ENCODE measurements at regions not wholly inside any gene's neighbourhood (a gene's known extent, or its start where the extent isn't known, plus 50 kb on each side); places are given as distances from the start of the nearest gene placed in this dataset.
"Not testable (repeated sequence)": the region's sequence is repeated elsewhere in the genome, so short reads cannot be mapped to it uniquely, and the experiment has no call there.

DNA sequence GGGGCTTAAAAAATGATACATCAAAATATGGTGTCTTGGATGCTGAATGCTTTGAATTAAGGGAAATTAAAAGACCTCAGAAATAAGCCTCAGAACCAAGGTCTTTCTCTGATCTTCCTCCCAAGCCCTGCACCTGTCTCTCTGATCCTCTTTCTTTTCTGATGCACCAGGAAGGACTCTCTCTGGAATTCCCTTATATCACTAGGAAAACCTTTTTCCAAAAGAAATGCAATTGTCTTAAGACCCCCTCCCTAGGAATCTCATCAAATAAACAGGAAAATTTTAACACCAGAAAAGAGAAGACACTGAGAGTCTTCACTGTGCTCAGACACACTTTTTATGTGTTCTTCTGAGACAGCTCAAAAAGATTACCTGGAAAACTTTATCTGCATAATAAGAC is 159.5 kb upstream of the PTBP2 start:
- H3K9me3 ChIP-seq, result peaks cover 0 to 7% (median 0%) of the 10 kb centered on the region in 3 donors
- H3K36me3 ChIP-seq, result no peaks in the 10 kb centered on the region
- no peaks in the 10 kb centered on the region for H3K27me3 ChIP-seq
- H3K4me1 ChIP-seq, result peaks cover 0 to 11% (median 0%) of the 10 kb centered on the region in 3 donors
- no peak overlapping the region for H3K4me3 ChIP-seq
- no peak overlapping the region for H3K27ac ChIP-seq
- DNase-seq, result no peak
- intact Hi-C loops (cut with DNase I), result no loop called here
- no peak for TF ChIP-seq POLR2A (IDR thresholded peaks at IDR 0.05)
- no peak for TF ChIP-seq CTCF (IDR thresholded peaks at IDR 0.05)

DNA sequence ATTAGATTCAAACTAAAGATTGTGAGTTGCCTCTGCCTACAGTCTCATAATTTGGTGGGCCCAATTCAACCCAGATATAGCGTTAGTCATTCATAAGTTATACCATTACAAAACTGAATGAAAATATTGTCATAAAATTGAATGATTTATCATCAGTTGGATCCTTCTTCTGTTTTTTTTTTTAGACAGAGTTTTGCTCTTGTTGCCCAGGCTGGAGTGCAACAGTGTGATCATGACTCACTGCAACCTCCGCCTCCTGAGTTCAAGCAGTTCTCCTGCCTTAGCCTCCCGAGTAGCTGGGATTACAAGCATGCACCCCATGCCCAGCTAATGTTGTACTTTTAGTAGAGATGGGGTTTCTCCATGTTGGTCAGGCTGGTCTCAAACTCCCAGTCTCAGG is 157.2 kb upstream of the PTBP2 start:
- intact Hi-C loops (cut with DNase I); H3K9me3 ChIP-seq; H3K27ac ChIP-seq; H3K27me3 ChIP-seq; H3K36me3 ChIP-seq; H3K4me3 ChIP-seq; DNase-seq: not testable (repeated sequence)
- peaks cover 0 to 11% (median 0%) of the 10 kb centered on the region in 3 donors for H3K4me1 ChIP-seq
- 84% methylated on average over 3 of the region's 3 CpGs for WGBS, 2 donors

DNA sequence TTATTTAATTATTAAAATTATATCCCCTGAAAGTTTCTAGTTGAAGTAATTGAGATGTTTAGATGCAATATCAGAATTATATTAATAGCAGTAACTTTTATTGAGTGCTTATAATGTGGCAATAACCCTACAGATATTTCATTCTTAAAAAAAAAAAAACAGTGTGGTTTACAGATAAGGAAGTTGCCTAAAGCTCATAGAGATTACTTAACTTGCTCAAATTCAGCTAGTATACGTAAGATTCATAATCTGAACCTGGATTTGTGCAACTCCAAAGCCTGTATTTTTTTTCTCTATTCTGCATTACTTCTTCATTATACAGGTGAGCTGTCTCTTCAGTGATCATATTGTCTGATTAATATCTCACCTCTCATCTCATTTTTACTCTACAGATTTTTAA is 156.0 kb upstream of the PTBP2 start:
- Histone ChIP-seq H3K9me3 (peaks cover 0 to 5% (median 0%) of the 10 kb centered on the region in 3 donors), H3K4me3 (no peak overlapping the region), H3K27me3 (no peaks in the 10 kb centered on the region), H3K4me1 (peaks cover 0 to under 1% (median 0%) of the 10 kb centered on the region in 3 donors), H3K27ac (no peak overlapping the region), H3K36me3 (no peaks in the 10 kb centered on the region)
- DNase-seq, result no peak
- TF ChIP-seq POLR2A (IDR thresholded peaks at IDR 0.05) (no peak), CTCF (IDR thresholded peaks at IDR 0.05) (no peak)
- intact Hi-C loops (cut with DNase I), result no loop called here
- WGBS, 2 donors, result 71 to 83% methylated on average over 1 of the region's 1 CpG

DNA sequence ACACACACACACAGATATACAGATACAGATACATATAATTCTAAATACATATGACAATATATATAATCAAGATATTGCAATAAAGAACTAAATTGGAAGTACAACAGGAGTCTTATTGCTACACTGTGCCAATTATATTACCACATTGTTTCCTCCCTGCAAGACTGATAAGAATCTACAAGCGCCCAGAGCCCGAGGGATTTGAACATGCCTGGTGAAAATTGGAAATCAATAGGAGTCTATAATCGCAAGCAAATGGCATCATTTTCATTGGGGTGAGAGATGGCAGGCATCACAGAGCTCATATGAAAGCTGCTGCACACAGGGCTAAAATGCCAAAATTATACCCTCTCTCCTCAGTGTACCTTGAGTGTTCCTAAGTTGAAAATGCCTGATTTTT is 152.9 kb upstream of the PTBP2 start:
- no peak overlapping the region for H3K27ac ChIP-seq
- no peaks in the 10 kb centered on the region for H3K4me1 ChIP-seq
- no peaks in the 10 kb centered on the region for H3K27me3 ChIP-seq
- TF ChIP-seq POLR2A (IDR thresholded peaks at IDR 0.05), result no peak
- no peak for TF ChIP-seq CTCF (IDR thresholded peaks at IDR 0.05)
- no peak overlapping the region for H3K4me3 ChIP-seq
- 72 to 82% methylated on average over 3 of the region's 3 CpGs for WGBS, 2 donors
- H3K9me3 ChIP-seq, result no peaks in the 10 kb centered on the region
- no peaks in the 10 kb centered on the region for H3K36me3 ChIP-seq
- intact Hi-C loops (cut with DNase I), result no loop called here
- DNase-seq, result no peak

GRCh38 chr1:96569288-96569687 is 152.3 kb upstream of the PTBP2 start:
- H3K27ac ChIP-seq, result no peak overlapping the region
- H3K4me3 ChIP-seq, result no peak overlapping the region
- 84 to 90% methylated on average over 2 of the region's 2 CpGs for WGBS, 2 donors
- no peak for TF ChIP-seq CTCF (IDR thresholded peaks at IDR 0.05)
- no peak for TF ChIP-seq POLR2A (IDR thresholded peaks at IDR 0.05)
- no peaks in the 10 kb centered on the region for H3K36me3 ChIP-seq
- intact Hi-C loops (cut with DNase I), result no loop called here
- DNase-seq, result no peak
- H3K4me1 ChIP-seq, result no peaks in the 10 kb centered on the region
- H3K27me3 ChIP-seq, result no peaks in the 10 kb centered on the region
- H3K9me3 ChIP-seq, result no peaks in the 10 kb centered on the region

- Histone ChIP-seq H3K4me3 (no peak overlapping the region), H3K27ac (no peak overlapping the region), H3K4me1 (no peaks in the 10 kb centered on the region), H3K36me3 (no peaks in the 10 kb centered on the region), H3K27me3 (no peaks in the 10 kb centered on the region), H3K9me3 (no peaks in the 10 kb centered on the region)
- intact Hi-C loops (cut with DNase I), result no loop called here
- TF ChIP-seq POLR2A (IDR thresholded peaks at IDR 0.05) (no peak), CTCF (IDR thresholded peaks at IDR 0.05) (no peak)
- no peak for DNase-seq
These were observed 141.9 kb upstream of the PTBP2 start for GRCh38 chr1:96579636-96580035.
